ENCODE measurements at regions not wholly inside any gene's neighbourhood (a gene's known extent, or its start where the extent isn't known, plus 50 kb on each side); places are given as distances from the start of the nearest gene placed in this dataset.
A peak's percentile ranks its signal among the peaks of the same experiment; 100 is the strongest.

GRCh38 chr20:23258747-23259121 is 91.9 kb upstream of the NXT1 start:
- intact Hi-C loops (cut with DNase I; ENCODE audit: low total_unique reads), result no loop called here
- DNase-seq (ENCODE audit: low spot score in 2 of 2), result no peak
- TF ChIP-seq CTCF (IDR thresholded peaks at IDR 0.05) (no peak), POLR2A (IDR thresholded peaks at IDR 0.05) (no peak)

GRCh38 chr20:23257848-23258746 is 92.5 kb upstream of the NXT1 start:
- intact Hi-C loops (cut with DNase I; ENCODE audit: low total_unique reads), result no loop called here
- 52 to 53% methylated on average over 8 of the region's 8 CpGs for WGBS, 2 donors
- no peak for DNase-seq (ENCODE audit: low spot score in 2 of 2)

More at GRCh38 chr20:23258747-23259121, 91.9 kb upstream of the NXT1 start:
- 72 to 76% methylated on average over 3 of the region's 3 CpGs for WGBS, 2 donors
- H3K4me3 ChIP-seq (ENCODE audit: low read depth, poor library complexity, severe bottlenecking), result no peak overlapping the region

GRCh38 chr20:23257106-23257761 is 93.4 kb upstream of the NXT1 start:
- WGBS, 2 donors, result 37 to 52% methylated on average over 12 of the region's 12 CpGs
- H3K4me3 ChIP-seq (ENCODE audit: low read depth, poor library complexity, severe bottlenecking), result no peak overlapping the region
- TF ChIP-seq CTCF (IDR thresholded peaks at IDR 0.05), result no peak
- no peak for TF ChIP-seq POLR2A (IDR thresholded peaks at IDR 0.05)
- DNase-seq (ENCODE audit: low spot score in 2 of 2), result no peak
- intact Hi-C loops (cut with DNase I; ENCODE audit: low total_unique reads), result no loop called here

More at GRCh38 chr20:23257848-23258746, 92.5 kb upstream of the NXT1 start:
- TF ChIP-seq CTCF (IDR thresholded peaks at IDR 0.05) (no peak), POLR2A (IDR thresholded peaks at IDR 0.05) (no peak)
- H3K4me3 ChIP-seq (ENCODE audit: low read depth, poor library complexity, severe bottlenecking), result no peak overlapping the region

- H3K4me3 ChIP-seq (ENCODE audit: low read depth, poor library complexity, severe bottlenecking), result no peak overlapping the region
- no peak for TF ChIP-seq CTCF (IDR thresholded peaks at IDR 0.05)
- no peak for TF ChIP-seq POLR2A (IDR thresholded peaks at IDR 0.05)
- WGBS, 2 donors, result 53 to 67% methylated on average over 6 of the region's 6 CpGs
- intact Hi-C loops (cut with DNase I; ENCODE audit: low total_unique reads), result no loop called here
- peak in 1 of 2 donors; percentile 4 for DNase-seq (ENCODE audit: low spot score in 2 of 2)
Measured at GRCh38 chr20:23255716-23256385, 94.7 kb upstream of the NXT1 start.

GRCh38 chr20:23255106-23255505 is 95.5 kb upstream of the NXT1 start:
- DNase-seq (ENCODE audit: low spot score in 2 of 2), result no peak

More at GRCh38 chr20:23255106-23255505, 95.5 kb upstream of the NXT1 start:
- 75 to 76% methylated on average over 6 of the region's 6 CpGs for WGBS, 2 donors
- intact Hi-C loops (cut with DNase I; ENCODE audit: low total_unique reads), result no loop called here
- no peak overlapping the region for H3K4me3 ChIP-seq (ENCODE audit: low read depth, poor library complexity, severe bottlenecking)
- TF ChIP-seq CTCF (IDR thresholded peaks at IDR 0.05) (no peak), POLR2A (IDR thresholded peaks at IDR 0.05) (no peak)
